ENCODE measurements at regions not wholly inside any gene's neighbourhood (a gene's known extent, or its start where the extent isn't known, plus 50 kb on each side); places are given as distances from the start of the nearest gene placed in this dataset.

GRCh38 chrX:10045327-10046000 lies 78.3 kb downstream of the CLDN34 start:
- no peak for DNase-seq (ENCODE audit: low read depth)
- H3K4me3 ChIP-seq (ENCODE audit: low read depth, low read length) = no peak overlapping the region

GRCh38 chrX:10047133-10047532 lies 80.0 kb downstream of the CLDN34 start:
- no peak overlapping the region for H3K4me3 ChIP-seq (ENCODE audit: low read depth, low read length)
- no peak for DNase-seq (ENCODE audit: low read depth)

- H3K4me3 ChIP-seq (ENCODE audit: low read depth, low read length) = no peak overlapping the region
- no peak for DNase-seq (ENCODE audit: low read depth)
Measured at GRCh38 chrX:10047631-10048030, 80.5 kb downstream of the CLDN34 start.

GRCh38 chrX:10048076-10048475 lies 80.9 kb downstream of the CLDN34 start:
- DNase-seq (ENCODE audit: low read depth) = no peak
- H3K4me3 ChIP-seq (ENCODE audit: low read depth, low read length) = no peak overlapping the region

GRCh38 chrX:10048707-10049106 lies 81.5 kb downstream of the CLDN34 start:
- no peak overlapping the region for H3K4me3 ChIP-seq (ENCODE audit: low read depth, low read length)
- DNase-seq (ENCODE audit: low read depth) = no peak

- no peak for DNase-seq (ENCODE audit: low read depth)
- H3K4me3 ChIP-seq (ENCODE audit: low read depth, low read length) = no peak overlapping the region
Measured at GRCh38 chrX:10049236-10049635, 82.1 kb downstream of the CLDN34 start.

- H3K4me3 ChIP-seq (ENCODE audit: low read depth, low read length) = no peak overlapping the region
- DNase-seq (ENCODE audit: low read depth) = no peak
Measured at GRCh38 chrX:10050481-10050880, 83.3 kb downstream of the CLDN34 start.

GRCh38 chrX:10051866-10052480 lies 84.8 kb downstream of the CLDN34 start:
- DNase-seq (ENCODE audit: low read depth) = no peak
- no peak overlapping the region for H3K4me3 ChIP-seq (ENCODE audit: low read depth, low read length)

- no peak overlapping the region for H3K4me3 ChIP-seq (ENCODE audit: low read depth, low read length)
- DNase-seq (ENCODE audit: low read depth) = no peak
Measured at GRCh38 chrX:10052906-10053625, 85.9 kb downstream of the CLDN34 start.

GRCh38 chrX:10054396-10054795 lies 87.2 kb downstream of the CLDN34 start:
- DNase-seq (ENCODE audit: low read depth) = no peak
- H3K4me3 ChIP-seq (ENCODE audit: low read depth, low read length) = no peak overlapping the region

- no peak for DNase-seq (ENCODE audit: low read depth)
Measured at GRCh38 chrX:10055430-10055829, 88.3 kb downstream of the CLDN34 start.

GRCh38 chrX:10062352-10062751 lies 94.4 kb upstream of the CLCN4 start:
- DNase-seq (ENCODE audit: low read depth) = no peak
- no peak overlapping the region for H3K4me3 ChIP-seq (ENCODE audit: low read depth, low read length)

More at GRCh38 chrX:10055430-10055829, 88.3 kb downstream of the CLDN34 start:
- no peak overlapping the region for H3K4me3 ChIP-seq (ENCODE audit: low read depth, low read length)

GRCh38 chrX:10062980-10063379 lies 93.8 kb upstream of the CLCN4 start:
- no peak overlapping the region for H3K4me3 ChIP-seq (ENCODE audit: low read depth, low read length)
- no peak for DNase-seq (ENCODE audit: low read depth)

GRCh38 chrX:10064736-10065135 lies 92.0 kb upstream of the CLCN4 start:
- H3K4me3 ChIP-seq (ENCODE audit: low read depth, low read length) = no peak overlapping the region
- DNase-seq (ENCODE audit: low read depth) = no peak

GRCh38 chrX:10070714-10071436 lies 85.9 kb upstream of the CLCN4 start:
- no peak for DNase-seq (ENCODE audit: low read depth)

GRCh38 chrX:10071451-10072144 lies 85.2 kb upstream of the CLCN4 start:
- H3K4me3 ChIP-seq (ENCODE audit: low read depth, low read length) = no peak overlapping the region
- DNase-seq (ENCODE audit: low read depth) = no peak

More at GRCh38 chrX:10070714-10071436, 85.9 kb upstream of the CLCN4 start:
- no peak overlapping the region for H3K4me3 ChIP-seq (ENCODE audit: low read depth, low read length)

- DNase-seq (ENCODE audit: low read depth) = no peak
- H3K4me3 ChIP-seq (ENCODE audit: low read depth, low read length) = no peak overlapping the region
Measured at GRCh38 chrX:10072786-10073568, 83.8 kb upstream of the CLCN4 start.

GRCh38 chrX:10073671-10074070 lies 83.1 kb upstream of the CLCN4 start:
- H3K4me3 ChIP-seq (ENCODE audit: low read depth, low read length) = no peak overlapping the region
- no peak for DNase-seq (ENCODE audit: low read depth)
